Nephron (organoid): ENCODE measurements at regions not wholly inside any gene's neighbourhood (a gene's known extent, or its start where the extent isn't known, plus 50 kb on each side); places are given as distances from the start of the nearest gene placed in this dataset.

Experiments
- H3K27ac Mint-ChIP-seq, 3 experiments: 2 replicates each; pipeline ENCODE4 v1.8.0; 2020; ENCODE audit warnings: mixed read lengths in 3 of 3, mild to moderate bottlenecking in 2 of 3, moderate library complexity in 1 of 3
- H3K27me3 Mint-ChIP-seq: 2 replicates; pipeline ENCODE4 v1.8.0; 2021; ENCODE audit warnings: low read depth, mild to moderate bottlenecking, moderate library complexity, mixed read lengths
- H3K36me3 Mint-ChIP-seq: 2 replicates; pipeline ENCODE4 v1.8.0; 2020; ENCODE audit warnings: low read depth, mixed read lengths
- H3K4me1 Mint-ChIP-seq: 2 replicates; pipeline ENCODE4 v1.8.0; 2020; ENCODE audit warnings: mixed read lengths
- H3K4me3 Mint-ChIP-seq, 3 experiments: 2 replicates each; pipeline ENCODE4 v1.8.0; 2020; ENCODE audit warnings: mild to moderate bottlenecking in 3 of 3, mixed read lengths in 3 of 3, moderate library complexity in 2 of 3
- H3K9me3 Mint-ChIP-seq: 2 replicates; pipeline ENCODE4 v1.8.0; 2020; ENCODE audit warnings: mixed read lengths
- TF ChIP-seq, protein P1 (sequence below), 3 experiments: fragments of 200-600 bp; sonication (generic); IDR thresholded peaks; one replicate each; pipeline ENCODE4 v1.5.0; 2021; ENCODE audit warnings: antibody characterized with exemption in 3 of 3; ENCODE audit not compliant: unreplicated experiment in 3 of 3

DNA sequence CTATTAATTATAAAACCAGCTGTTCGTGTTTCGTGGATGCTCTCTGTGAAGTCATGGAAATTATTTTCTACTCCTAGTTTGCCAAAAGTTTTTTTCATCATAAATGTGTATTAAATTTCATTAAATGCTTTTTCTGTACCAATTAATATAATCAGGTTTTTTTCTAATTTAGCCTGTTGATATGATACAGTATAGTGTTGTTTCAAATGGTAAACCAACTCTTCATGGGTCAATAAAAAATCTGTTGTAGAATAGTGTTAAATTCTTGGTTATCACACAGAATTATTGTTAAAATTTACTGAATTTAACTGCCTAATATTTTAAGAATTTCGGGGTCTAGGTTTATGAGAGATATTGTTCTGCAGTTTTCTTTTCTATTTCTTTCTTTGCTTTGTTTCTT lies 505.9 kb upstream of the MANEA start:
- Mint-ChIP-seq H3K4me3 (no peak overlapping the region), H3K27ac (no peak overlapping the region), H3K36me3 (no peaks in the 10 kb centered on the region), H3K9me3 (no peaks in the 10 kb centered on the region), H3K4me1 (no peaks in the 10 kb centered on the region), H3K27me3 (no peaks in the 10 kb centered on the region)
- TF ChIP-seq, protein P1, sequence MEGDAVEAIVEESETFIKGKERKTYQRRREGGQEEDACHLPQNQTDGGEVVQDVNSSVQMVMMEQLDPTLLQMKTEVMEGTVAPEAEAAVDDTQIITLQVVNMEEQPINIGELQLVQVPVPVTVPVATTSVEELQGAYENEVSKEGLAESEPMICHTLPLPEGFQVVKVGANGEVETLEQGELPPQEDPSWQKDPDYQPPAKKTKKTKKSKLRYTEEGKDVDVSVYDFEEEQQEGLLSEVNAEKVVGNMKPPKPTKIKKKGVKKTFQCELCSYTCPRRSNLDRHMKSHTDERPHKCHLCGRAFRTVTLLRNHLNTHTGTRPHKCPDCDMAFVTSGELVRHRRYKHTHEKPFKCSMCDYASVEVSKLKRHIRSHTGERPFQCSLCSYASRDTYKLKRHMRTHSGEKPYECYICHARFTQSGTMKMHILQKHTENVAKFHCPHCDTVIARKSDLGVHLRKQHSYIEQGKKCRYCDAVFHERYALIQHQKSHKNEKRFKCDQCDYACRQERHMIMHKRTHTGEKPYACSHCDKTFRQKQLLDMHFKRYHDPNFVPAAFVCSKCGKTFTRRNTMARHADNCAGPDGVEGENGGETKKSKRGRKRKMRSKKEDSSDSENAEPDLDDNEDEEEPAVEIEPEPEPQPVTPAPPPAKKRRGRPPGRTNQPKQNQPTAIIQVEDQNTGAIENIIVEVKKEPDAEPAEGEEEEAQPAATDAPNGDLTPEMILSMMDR (IDR thresholded peaks at IDR 0.05; ENCODE audit: unreplicated experiment in 3 of 3), result no peak

DNA sequence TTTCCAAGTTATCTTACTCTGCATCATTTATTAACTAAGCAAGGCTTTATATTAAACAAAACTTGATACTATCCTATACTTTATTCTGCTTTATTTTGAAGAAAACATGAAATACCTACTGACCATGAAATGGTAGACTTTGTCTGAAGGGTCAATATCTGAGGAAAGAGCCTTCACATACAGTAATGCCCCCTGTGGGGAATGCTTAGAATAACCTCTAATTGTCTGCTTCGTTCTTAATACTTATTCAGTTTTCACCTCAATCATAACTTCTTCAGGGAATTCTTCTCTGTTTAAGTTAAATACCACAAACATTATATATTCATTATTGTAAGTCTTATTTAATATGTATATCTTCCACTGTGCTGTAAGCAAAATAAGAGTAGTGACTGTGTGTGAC lies 498.9 kb upstream of the MANEA start:
- no peaks in the 10 kb centered on the region for H3K4me1 Mint-ChIP-seq
- no peak overlapping the region for H3K27ac Mint-ChIP-seq
- H3K36me3 Mint-ChIP-seq, result no peaks in the 10 kb centered on the region
- TF ChIP-seq, protein P1 (IDR thresholded peaks at IDR 0.05; ENCODE audit: unreplicated experiment in 3 of 3), result no peak
- H3K9me3 Mint-ChIP-seq, result no peaks in the 10 kb centered on the region
- H3K4me3 Mint-ChIP-seq, result no peak overlapping the region
- no peaks in the 10 kb centered on the region for H3K27me3 Mint-ChIP-seq

DNA sequence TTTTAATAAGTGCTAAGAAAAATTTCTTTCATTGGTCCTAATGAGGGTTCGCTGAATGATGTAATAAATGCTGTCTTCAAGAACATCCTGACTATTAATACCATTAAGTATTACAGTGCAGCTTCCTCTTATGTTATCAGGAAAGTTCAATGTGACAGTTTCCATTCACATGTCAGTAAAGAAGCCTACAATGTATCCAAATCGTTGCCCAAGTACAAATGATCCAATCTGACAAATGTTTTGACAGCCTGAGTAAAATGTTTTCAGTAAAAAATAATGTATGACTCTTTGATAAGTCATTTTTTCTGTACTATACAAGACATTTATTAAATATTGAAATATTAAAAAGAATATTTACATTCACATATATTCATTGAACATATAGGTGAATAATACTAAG lies 496.1 kb upstream of the MANEA start:
- no peak overlapping the region for H3K4me3 Mint-ChIP-seq
- no peak overlapping the region for H3K27ac Mint-ChIP-seq
- TF ChIP-seq, protein P1 (IDR thresholded peaks at IDR 0.05; ENCODE audit: unreplicated experiment in 3 of 3), result no peak
- peaks cover 2% of the 10 kb centered on the region for H3K27me3 Mint-ChIP-seq
- no peaks in the 10 kb centered on the region for H3K36me3 Mint-ChIP-seq
- no peaks in the 10 kb centered on the region for H3K4me1 Mint-ChIP-seq
- H3K9me3 Mint-ChIP-seq, result no peaks in the 10 kb centered on the region

DNA sequence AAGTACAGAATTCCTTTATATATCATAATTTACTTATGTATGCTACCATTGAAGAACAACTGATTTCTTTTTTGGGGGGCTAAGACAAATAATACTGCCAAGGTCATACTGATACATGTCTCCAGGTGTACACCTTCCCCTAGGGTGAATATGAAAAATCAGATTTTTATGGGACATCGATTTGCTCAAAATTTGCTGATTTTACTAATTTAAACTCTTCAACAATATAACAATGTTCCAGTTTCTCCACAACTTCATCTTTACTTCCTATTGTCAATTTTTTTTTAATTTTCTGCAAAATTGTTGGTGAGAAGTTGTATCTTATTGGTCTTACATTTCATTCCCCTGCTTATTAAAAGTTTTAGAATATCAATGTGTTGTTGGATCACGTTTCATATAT lies 495.4 kb upstream of the MANEA start:
- Mint-ChIP-seq H3K27me3 (peaks cover 3% of the 10 kb centered on the region), H3K36me3 (no peaks in the 10 kb centered on the region), H3K4me3 (no peak overlapping the region), H3K4me1 (no peaks in the 10 kb centered on the region), H3K27ac (no peak overlapping the region), H3K9me3 (no peaks in the 10 kb centered on the region)
- TF ChIP-seq, protein P1 (IDR thresholded peaks at IDR 0.05; ENCODE audit: unreplicated experiment in 3 of 3), result no peak

DNA sequence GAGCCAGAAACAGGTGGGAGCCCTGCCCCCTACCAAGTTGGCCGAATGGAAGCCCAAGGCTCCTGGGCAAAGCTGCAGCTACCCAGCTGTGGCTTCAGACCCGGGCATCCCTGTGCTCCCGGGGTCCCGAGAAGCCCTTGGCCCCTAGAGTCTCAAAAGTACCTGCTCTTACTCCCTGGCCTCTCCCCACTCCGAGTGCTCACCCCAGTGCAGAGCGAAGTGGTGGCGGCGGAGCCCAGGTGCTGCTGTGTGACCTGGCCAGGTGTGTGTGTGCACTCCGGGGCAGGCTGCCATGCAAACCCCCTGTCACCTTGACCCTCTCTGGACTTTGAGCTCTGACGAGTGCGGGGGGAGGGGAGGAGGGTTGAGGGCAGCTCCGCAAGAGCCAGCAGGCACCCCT lies 493.8 kb upstream of the MANEA start:
- Mint-ChIP-seq H3K36me3 (no peaks in the 10 kb centered on the region), H3K4me1 (peaks cover 5% of the 10 kb centered on the region), H3K27ac (no peak overlapping the region), H3K9me3 (no peaks in the 10 kb centered on the region), H3K4me3 (no peak overlapping the region), H3K27me3 (peaks cover 3% of the 10 kb centered on the region)
- TF ChIP-seq, protein P1 (IDR thresholded peaks at IDR 0.05; ENCODE audit: unreplicated experiment in 3 of 3), result no peak

DNA sequence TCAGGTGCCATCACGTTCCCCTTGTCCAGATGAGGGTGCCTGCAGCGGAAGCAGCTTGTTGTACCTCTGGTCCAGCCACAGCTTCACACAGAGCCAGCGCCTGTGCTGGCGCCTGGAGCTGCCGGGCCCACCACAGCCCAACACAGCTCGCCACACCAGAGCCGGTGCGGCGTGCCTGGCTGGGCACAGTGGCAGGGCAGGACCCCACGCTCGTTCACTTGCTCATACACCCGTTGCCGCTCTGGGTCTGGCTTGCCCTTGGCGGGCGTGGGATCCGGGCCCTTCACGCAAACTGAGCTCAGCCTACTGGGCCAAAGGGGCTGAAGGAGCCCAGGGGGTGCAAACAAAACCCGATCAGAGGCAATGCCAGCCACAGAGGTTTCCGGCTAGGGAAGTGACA lies 492.5 kb upstream of the MANEA start:
- Mint-ChIP-seq H3K27ac (no peak overlapping the region), H3K9me3 (no peaks in the 10 kb centered on the region), H3K27me3 (peaks cover 3% of the 10 kb centered on the region), H3K36me3 (no peaks in the 10 kb centered on the region), H3K4me1 (peaks cover 5% of the 10 kb centered on the region), H3K4me3 (no peak overlapping the region)
- TF ChIP-seq, protein P1 (IDR thresholded peaks at IDR 0.05; ENCODE audit: unreplicated experiment in 3 of 3), result no peak
